H1 (cell line): ENCODE measurements at regions not wholly inside any gene's neighbourhood (a gene's known extent, or its start where the extent isn't known, plus 50 kb on each side); places are given as distances from the start of the nearest gene placed in this dataset.

Source experiments
- CTCF ChIA-PET: fragments of 300-600 bp; sonication (Branson Sonifier 250); formaldehyde crosslinking; loops from one replicate; lab custom pipeline; 2021; ENCODE audit not compliant: partially characterized antibody; lab: Charles Lee
- POLR2A ChIA-PET: fragments of 300-600 bp; sonication (Branson Sonifier 250); formaldehyde crosslinking; loops from one replicate; lab custom pipeline; 2021; ENCODE audit warnings: inconsistent platforms; ENCODE audit not compliant: partially characterized antibody; lab: Charles Lee
- DNase-seq, 2 experiments: peaks; one replicate each; pipeline versions ENCODE4 v3.0.0 to v3.0.0-alpha.2; 2010 to 2022; ENCODE audit warnings: low spot score in 2 of 2, low read depth in 1 of 2, mixed read lengths in 1 of 2
- FAIRE-seq: peaks from 2 replicates; lab custom pipeline; 2011; peaks lifted over from hg19 to GRCh38; lab: Jason Lieb, UNC
- H2AFZ ChIP-seq: 2 replicates; pipeline ENCODE4 v1.8.1; 2012; ENCODE audit warnings: low read length, inconsistent platforms
- H2AK5ac ChIP-seq: 2 replicates; pipeline ENCODE4 v1.6.1; 2013; ENCODE audit warnings: low read depth, low read length
- H2BK120ac ChIP-seq: replicated peaks from 2 replicates; pipeline ENCODE3; 2013; ENCODE audit warnings: low read depth, low read length, inconsistent platforms
- H2BK12ac ChIP-seq: 2 replicates; pipeline ENCODE4 v1.6.1; 2013; ENCODE audit warnings: low read depth, low read length
- H2BK15ac ChIP-seq: 2 replicates; pipeline ENCODE4 v1.6.1; 2013; ENCODE audit warnings: low read length
- H2BK20ac ChIP-seq: 2 replicates; pipeline ENCODE4 v1.6.1; 2013; ENCODE audit warnings: low read length
- H2BK5ac ChIP-seq: 2 replicates; pipeline ENCODE4 v1.6.1; 2013; ENCODE audit warnings: low read depth, low read length
- H3K14ac ChIP-seq: 2 replicates; pipeline ENCODE4 v1.6.1; 2013; ENCODE audit warnings: inconsistent platforms; ENCODE audit not compliant: insufficient read length
- H3K18ac ChIP-seq: 2 replicates; pipeline ENCODE4 v1.6.1; 2013; ENCODE audit warnings: low read length; ENCODE audit errors: extremely low read depth
- H3K23ac ChIP-seq: 2 replicates; pipeline ENCODE4 v1.6.1; 2013; ENCODE audit warnings: inconsistent platforms; ENCODE audit not compliant: insufficient read length
- H3K23me2 ChIP-seq: 2 replicates; pipeline ENCODE4 v1.6.1; 2013; ENCODE audit warnings: low read depth, low read length
- H3K27ac ChIP-seq: 2 replicates; pipeline ENCODE4 v1.6.1; 2011; ENCODE audit warnings: low read depth, low read length, inconsistent platforms
- H3K27me3 ChIP-seq, 4 experiments: replicated peaks in 1 of 4; 1 replicate in 1 of 4; 2 replicates in 3 of 4; pipeline versions ENCODE4 v1.6.1 to v1.8.1; 2011 to 2013; ENCODE audit warnings: low read length in 3 of 4, mild to moderate bottlenecking in 3 of 4, inconsistent platforms in 2 of 4, mixed read lengths in 2 of 4, moderate library complexity in 1 of 4; ENCODE audit not compliant: control insufficient read depth in 3 of 4, insufficient read depth in 3 of 4; ENCODE audit errors: extremely low read depth in 1 of 4
- H3K36me3 ChIP-seq, 4 experiments: 2 replicates each; pipeline versions ENCODE4 v1.6.1 to v1.8.1; 2011 to 2013; ENCODE audit warnings: mild to moderate bottlenecking in 4 of 4, low read length in 3 of 4, moderate library complexity in 2 of 4, control low read depth in 1 of 4, inconsistent platforms in 1 of 4; ENCODE audit not compliant: insufficient read depth in 4 of 4, control insufficient read depth in 2 of 4
- H3K4ac ChIP-seq: replicated peaks from 2 replicates; pipeline ENCODE3; 2013; ENCODE audit warnings: low read length, low read depth, mixed read lengths, inconsistent platforms; ENCODE audit not compliant: insufficient read length
- H3K4me1 ChIP-seq, 4 experiments: replicated peaks in 1 of 4; 1 replicate in 1 of 4; 2 replicates in 3 of 4; pipeline versions ENCODE4 v1.6.1 to v1.8.1; 2011 to 2013; ENCODE audit warnings: low read length in 3 of 4, inconsistent platforms in 2 of 4, mixed read lengths in 1 of 4; ENCODE audit not compliant: insufficient read depth in 4 of 4, control insufficient read depth in 3 of 4
- H3K4me2 ChIP-seq, 2 experiments: 2 replicates each; pipeline versions ENCODE4 v1.6.1 to v1.8.1; 2011 to 2013; ENCODE audit warnings: low read depth in 2 of 2, low read length in 2 of 2, control low read depth in 1 of 2, inconsistent platforms in 1 of 2, mild to moderate bottlenecking in 1 of 2; ENCODE audit not compliant: insufficient read depth in 1 of 2
- H3K4me3 ChIP-seq, 4 experiments: fragments of 200-600, 300-600 bp in 1 of 4; sonication (generic), shearing (Covaris generic), sonication (Bioruptor Twin) in 1 of 4; 2 replicates each; pipeline versions ENCODE4 v1.5.1 to v1.8.1; 2011 to 2016; ENCODE audit warnings: low read length in 4 of 4, low read depth in 3 of 4, control low read depth in 2 of 4, inconsistent platforms in 2 of 4, mild to moderate bottlenecking in 2 of 4, mixed read lengths in 1 of 4, moderate library complexity in 1 of 4; ENCODE audit not compliant: insufficient read depth in 2 of 4; ENCODE audit errors: extremely low read depth in 1 of 4
- H3K56ac ChIP-seq: replicated peaks from 2 replicates; pipeline ENCODE3; 2013; ENCODE audit warnings: low read depth, mild to moderate bottlenecking, mixed read lengths, low read length, inconsistent platforms; ENCODE audit not compliant: insufficient read length
- H3K79me1 ChIP-seq: 2 replicates; pipeline ENCODE4 v1.6.1; 2013; ENCODE audit warnings: low read depth, low read length, control low read depth
- H3K79me2 ChIP-seq, 2 experiments: 2 replicates each; pipeline versions ENCODE4 v1.6.1 to v1.8.1; 2012 to 2013; ENCODE audit warnings: low read length in 2 of 2, mild to moderate bottlenecking in 2 of 2, inconsistent platforms in 1 of 2; ENCODE audit not compliant: insufficient read depth in 2 of 2, control insufficient read depth in 1 of 2
- H3K9ac ChIP-seq, 4 experiments: replicated peaks in 1 of 4; 1 replicate in 1 of 4; 2 replicates in 3 of 4; pipeline versions ENCODE4 v1.6.1 to v1.8.1; 2011 to 2013; ENCODE audit warnings: low read depth in 3 of 4, low read length in 3 of 4, control low read depth in 2 of 4, mild to moderate bottlenecking in 2 of 4, moderate library complexity in 2 of 4, inconsistent platforms in 1 of 4; ENCODE audit errors: extremely low read depth in 1 of 4
- H3K9me3 ChIP-seq, 2 experiments: 2 replicates each; pipeline versions ENCODE4 v1.6.1 to v1.8.1; 2012 to 2013; ENCODE audit warnings: mild to moderate bottlenecking in 2 of 2, moderate library complexity in 2 of 2, control low read depth in 1 of 2, inconsistent platforms in 1 of 2, low read depth in 1 of 2, low read length in 1 of 2, mixed read lengths in 1 of 2; ENCODE audit not compliant: insufficient read depth in 2 of 2
- H4K20me1 ChIP-seq, 2 experiments: replicated peaks in 1 of 2; 2 replicates each; pipeline versions ENCODE3 to v1.8.1; 2011 to 2013; ENCODE audit warnings: inconsistent platforms in 2 of 2, low read length in 2 of 2, mild to moderate bottlenecking in 1 of 2; ENCODE audit not compliant: insufficient read depth in 2 of 2, control insufficient read depth in 1 of 2
- H4K5ac ChIP-seq: 2 replicates; pipeline ENCODE4 v1.6.1; 2013; ENCODE audit warnings: low read length, low read depth, mixed read lengths, inconsistent platforms; ENCODE audit not compliant: insufficient read length
- H4K8ac ChIP-seq: 2 replicates; pipeline ENCODE4 v1.8.0; 2013; ENCODE audit warnings: mild to moderate bottlenecking, moderate library complexity, low read length, inconsistent platforms; ENCODE audit not compliant: insufficient read depth; ENCODE audit errors: extremely low read depth
- H4K91ac ChIP-seq: replicated peaks from 2 replicates; pipeline ENCODE3; 2013; ENCODE audit warnings: low read length, mixed read lengths, inconsistent platforms; ENCODE audit not compliant: insufficient read length
- BACH1 ChIP-seq: IDR thresholded peaks from 2 replicates; pipeline ENCODE4 v1.6.1; 2012; ENCODE audit warnings: low read length, improper control_type of control experiment
- EGR1 ChIP-seq: IDR thresholded peaks from 2 replicates; pipeline ENCODE4 v1.6.1; 2011; ENCODE audit warnings: low read depth, low read length, borderline replicate concordance
- SIRT6 ChIP-seq: IDR thresholded peaks from one replicate; pipeline ENCODE4 v1.7.1; 2012; ENCODE audit warnings: low read length, inconsistent platforms
- SP2 ChIP-seq: IDR thresholded peaks from 2 replicates; pipeline ENCODE4 v1.6.1; 2012; ENCODE audit warnings: mild to moderate bottlenecking, low read length, inconsistent platforms
- WGBS, 2 experiments: shearing (Covaris generic) in 1 of 2; methylation state at CpG; one replicate each; pipeline versions ENCODE4 v1.1.6 to v1.1.7; 2013 to 2015; ENCODE audit warnings: low lambda C conversion rate in 2 of 2, mixed read lengths in 2 of 2, inconsistent platforms in 1 of 2, low coverage in 1 of 2, missing lambda C conversion rate in 1 of 2; ENCODE audit not compliant: insufficient replicate concordance in 2 of 2, insufficient coverage in 1 of 2, insufficient read length in 1 of 2; ENCODE audit errors: extremely low coverage in 1 of 2, missing lambda C conversion rate in 1 of 2; 5-methylcytosine and 5-hydroxymethylcytosine counted together

DNA sequence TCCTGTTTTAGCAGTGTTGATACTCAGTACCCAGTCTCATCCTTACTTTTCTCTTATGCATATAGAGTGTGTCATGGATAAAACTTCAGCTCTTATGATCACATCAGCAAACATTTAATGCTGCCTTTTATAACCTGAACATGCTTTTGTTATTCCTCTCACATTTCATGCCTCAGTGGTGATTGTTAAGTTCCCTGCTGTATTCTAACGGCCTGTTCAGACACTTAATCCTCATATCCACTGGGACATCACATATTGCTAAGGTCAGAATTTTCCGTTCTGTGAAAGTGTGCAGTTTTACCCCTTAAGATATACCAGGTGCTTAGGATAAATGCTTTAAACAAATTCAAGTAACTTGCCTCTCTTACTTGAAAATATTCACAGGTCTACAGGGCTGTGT lies 268.7 kb upstream of the SEL1L start:
- H2AK5ac ChIP-seq = no peak overlapping the region
- WGBS, 2 experiments = 88% methylated on average over 2 of the region's 2 CpGs; no CpG with 5 or more reads in 1 of the 2 experiments
- TF ChIP-seq EGR1 (no peak), BACH1 (no peak), SIRT6 (no peak), SP2 (no peak)
- no peaks in the 10 kb centered on the region for H3K4me1 ChIP-seq
- H2BK15ac ChIP-seq = no peak overlapping the region
- no peak overlapping the region for H3K27ac ChIP-seq
- no peak overlapping the region for H4K91ac ChIP-seq
- H3K4me2 ChIP-seq = no peak overlapping the region
- H3K79me2 ChIP-seq = no peaks in the 10 kb centered on the region
- no peaks in the 10 kb centered on the region for H3K9me3 ChIP-seq
- no peak overlapping the region for H4K5ac ChIP-seq
- H3K79me1 ChIP-seq = no peaks in the 10 kb centered on the region
- ChIA-PET POLR2A (no interaction called here), CTCF (no interaction called here)
- no peak overlapping the region for H3K4me3 ChIP-seq
- H2BK5ac ChIP-seq = no peak overlapping the region
- H2BK20ac ChIP-seq = no peak overlapping the region
- H3K36me3 ChIP-seq = no peaks in the 10 kb centered on the region
- no peak overlapping the region for H3K4ac ChIP-seq
- H3K18ac ChIP-seq = no peak overlapping the region
- FAIRE-seq = no peak
- H3K56ac ChIP-seq = no peak overlapping the region
- H4K8ac ChIP-seq = no peak overlapping the region
- no peak overlapping the region for H3K9ac ChIP-seq
- H3K23me2 ChIP-seq = no peaks in the 10 kb centered on the region
- no peak overlapping the region for H2BK120ac ChIP-seq
- no peak overlapping the region for H2BK12ac ChIP-seq
- no peak overlapping the region for H2AFZ ChIP-seq
- no peak for DNase-seq
- no peaks in the 10 kb centered on the region for H3K27me3 ChIP-seq
- H4K20me1 ChIP-seq = no peaks in the 10 kb centered on the region
- H3K14ac ChIP-seq = no peak overlapping the region
- no peak overlapping the region for H3K23ac ChIP-seq
